NAMALWA (cell line): ENCODE measurements at regions not wholly inside any gene's neighbourhood (a gene's known extent, or its start where the extent isn't known, plus 50 kb on each side); places are given as distances from the start of the nearest gene placed in this dataset.

Experiments used
- DNase-seq: peaks from one replicate; pipeline ENCODE4 v3.0.0-alpha.2; 2015; ENCODE audit warnings: low spot score

DNA sequence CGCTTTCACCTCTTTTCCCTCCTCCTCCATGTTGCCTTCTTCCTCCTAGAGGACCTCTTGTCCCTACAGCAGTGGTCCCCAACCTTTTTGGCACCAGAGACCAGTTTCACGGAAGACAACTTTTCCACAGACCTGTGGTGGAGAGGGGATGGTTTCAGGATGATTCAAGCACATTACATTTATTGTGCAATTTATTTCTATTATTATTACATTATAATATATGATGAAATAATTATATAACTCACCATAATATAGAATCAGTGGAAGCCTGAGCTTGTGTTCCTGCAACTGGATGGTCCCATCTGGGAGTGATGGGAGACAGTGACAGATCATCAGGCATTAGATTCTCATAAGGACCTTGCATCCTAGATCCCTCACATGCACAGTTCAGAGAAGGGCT lies 152.2 kb upstream of the NCKAP5 start:
- DNase-seq, result no peak

DNA sequence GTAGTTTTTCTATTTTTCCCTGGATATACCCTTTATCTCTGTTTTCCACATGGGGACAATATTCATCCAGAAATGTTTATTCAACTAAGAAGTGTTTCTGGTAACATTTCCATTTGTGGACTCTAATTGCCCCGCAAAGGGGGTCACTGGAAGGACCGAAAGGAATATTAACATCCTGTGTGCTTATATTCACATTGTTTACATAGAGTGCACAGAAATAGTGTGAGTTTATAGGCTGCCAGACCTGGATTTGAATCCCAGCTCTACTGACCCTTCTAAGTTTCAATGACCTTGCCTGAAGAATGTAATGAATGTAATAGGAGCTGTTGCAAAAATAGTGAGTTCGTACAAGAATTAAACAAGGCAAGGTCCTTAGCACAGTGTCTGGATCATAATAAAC lies 152.9 kb upstream of the NCKAP5 start:
- DNase-seq, result no peak

DNA sequence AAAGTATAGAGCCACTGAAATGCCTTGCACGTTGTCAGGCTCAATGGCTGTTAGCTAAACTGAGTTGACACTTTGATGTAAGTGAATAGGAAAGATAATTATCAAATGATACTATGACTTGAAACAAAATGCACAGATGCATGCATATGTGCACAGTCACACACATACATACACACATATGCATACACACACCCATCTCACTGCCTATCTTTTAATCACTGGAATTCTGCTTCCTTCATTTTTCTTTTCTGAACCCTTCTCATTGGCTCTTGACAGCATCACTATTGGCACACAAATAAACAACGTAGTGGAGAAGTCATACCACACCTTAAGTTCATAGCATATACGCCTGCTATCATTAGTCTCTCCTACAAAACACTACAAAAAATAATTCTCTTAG lies 154.9 kb upstream of the NCKAP5 start:
- no peak for DNase-seq

DNA sequence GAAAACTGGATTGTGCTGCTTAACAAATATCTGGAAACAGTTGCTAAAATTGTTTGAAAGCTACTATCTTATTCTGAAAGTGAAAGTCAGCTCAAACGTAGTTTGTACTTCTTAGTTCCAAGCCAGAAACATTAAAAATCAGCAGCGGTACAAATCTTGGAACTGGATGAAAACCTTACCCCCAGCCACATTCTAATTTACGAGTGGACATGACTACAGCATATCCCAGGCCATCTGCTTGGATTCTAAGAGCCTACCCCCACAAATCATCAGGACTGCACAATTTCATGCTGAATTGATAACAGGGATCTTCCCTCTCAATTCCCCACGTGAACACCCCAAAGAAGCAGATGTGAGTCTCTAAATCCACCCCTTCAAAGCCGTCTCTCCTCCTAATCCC lies 158.7 kb upstream of the NCKAP5 start:
- DNase-seq, result no peak

GRCh38 chr2:133732059-133732458 lies 163.8 kb upstream of the NCKAP5 start:
- DNase-seq, result no peak

- DNase-seq, result peak; percentile 59
Measured at GRCh38 chr2:133732982-133733900, 165.0 kb upstream of the NCKAP5 start.

DNA sequence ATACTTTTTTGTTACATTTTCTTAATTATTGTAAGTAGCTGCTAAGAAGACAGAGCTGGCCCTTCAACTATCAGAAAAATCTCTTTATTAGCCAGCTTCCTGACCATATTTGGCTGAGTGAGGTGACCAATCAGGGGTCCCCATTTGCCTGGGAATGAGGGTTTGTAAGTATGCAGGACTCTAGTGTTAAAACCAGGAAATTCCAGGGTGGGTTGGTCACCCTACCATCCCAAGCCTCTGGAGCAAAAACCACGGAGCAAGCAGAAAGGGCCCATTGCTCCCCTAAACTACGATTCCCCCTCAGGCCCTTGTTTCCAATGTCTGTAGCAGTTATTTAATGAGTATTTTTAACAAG lies 165.6 kb upstream of the NCKAP5 start:
- DNase-seq, result no peak

GRCh38 chr2:133734716-133735495 lies 166.6 kb upstream of the NCKAP5 start:
- no peak for DNase-seq

DNA sequence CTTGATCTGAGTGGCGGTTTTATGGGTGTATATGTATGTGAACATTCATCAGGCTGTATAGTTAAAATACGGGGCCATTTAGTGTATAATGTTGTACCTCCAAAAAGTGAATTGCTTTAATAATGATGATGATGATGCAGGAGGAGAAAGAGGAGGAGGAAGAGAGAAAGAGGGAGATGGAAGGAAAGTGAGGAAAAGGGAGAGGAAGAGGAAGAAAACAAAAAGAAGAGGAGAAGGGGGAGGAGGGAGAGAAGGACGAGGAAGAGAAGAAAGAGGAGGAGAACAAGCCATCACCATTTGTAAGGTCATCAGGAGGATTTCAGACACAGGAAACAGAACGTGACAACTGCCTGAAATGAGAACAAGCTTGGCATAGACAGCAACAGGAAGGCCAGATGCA lies 168.4 kb upstream of the NCKAP5 start:
- DNase-seq, result no peak

DNA sequence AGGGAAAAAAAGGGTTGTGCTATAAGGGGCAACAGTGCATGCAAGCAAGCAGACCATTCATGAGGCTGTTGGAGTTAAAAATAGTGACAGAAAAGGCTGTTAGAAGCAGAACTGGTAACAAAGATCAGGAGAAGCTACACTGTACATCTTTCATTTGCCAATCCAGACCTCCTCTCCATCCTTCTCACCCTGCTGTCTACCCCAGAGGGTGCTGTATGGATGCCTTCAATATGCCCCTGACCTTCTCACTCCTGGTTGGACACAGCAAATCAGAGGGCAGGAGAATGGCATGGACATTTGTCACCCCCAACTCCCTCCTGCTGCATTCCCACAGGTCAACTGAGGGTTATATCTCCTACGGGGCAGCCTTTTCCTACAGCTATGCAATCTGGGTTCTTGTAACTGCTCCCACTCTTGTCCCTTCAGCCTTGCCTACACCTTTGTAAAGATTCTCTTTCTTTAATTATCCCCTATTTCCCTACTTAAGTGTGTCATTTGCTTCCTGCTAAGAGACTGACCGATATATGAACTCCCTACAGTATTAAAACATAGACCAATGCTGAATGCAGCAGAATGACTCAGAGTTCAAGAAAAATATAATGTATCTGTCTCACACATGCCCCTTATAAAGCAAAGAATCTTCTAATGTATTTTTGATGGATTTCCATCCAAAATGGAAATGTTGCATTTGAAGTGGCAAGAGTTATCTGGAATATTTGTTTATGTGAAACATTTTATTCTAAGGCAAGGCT lies 169.2 kb upstream of the NCKAP5 start:
- no peak for DNase-seq

DNA sequence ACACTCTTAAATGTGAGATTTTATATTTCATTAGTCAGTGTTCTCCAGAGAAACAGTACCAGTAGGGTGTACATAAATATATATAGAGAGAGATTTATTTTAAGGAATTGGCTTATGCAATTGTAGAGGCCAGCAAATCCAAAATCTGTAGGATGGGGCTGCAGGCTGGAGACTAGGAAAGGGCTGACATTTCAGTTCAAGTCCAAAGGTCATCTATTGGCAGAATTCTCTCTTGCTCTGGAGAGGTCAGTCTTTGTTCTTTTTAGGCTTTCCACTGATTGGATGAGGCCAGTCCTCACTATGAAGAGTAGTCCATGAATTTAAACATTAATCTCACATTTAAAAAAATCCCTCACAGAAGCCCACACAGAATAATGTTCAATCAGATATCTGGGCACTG lies 170.8 kb upstream of the NCKAP5 start:
- no peak for DNase-seq

GRCh38 chr2:133740500-133740899 lies 172.2 kb upstream of the NCKAP5 start:
- DNase-seq, result no peak

- DNase-seq, result no peak
Measured at GRCh38 chr2:133748007-133748700, 179.9 kb upstream of the NCKAP5 start.

DNA sequence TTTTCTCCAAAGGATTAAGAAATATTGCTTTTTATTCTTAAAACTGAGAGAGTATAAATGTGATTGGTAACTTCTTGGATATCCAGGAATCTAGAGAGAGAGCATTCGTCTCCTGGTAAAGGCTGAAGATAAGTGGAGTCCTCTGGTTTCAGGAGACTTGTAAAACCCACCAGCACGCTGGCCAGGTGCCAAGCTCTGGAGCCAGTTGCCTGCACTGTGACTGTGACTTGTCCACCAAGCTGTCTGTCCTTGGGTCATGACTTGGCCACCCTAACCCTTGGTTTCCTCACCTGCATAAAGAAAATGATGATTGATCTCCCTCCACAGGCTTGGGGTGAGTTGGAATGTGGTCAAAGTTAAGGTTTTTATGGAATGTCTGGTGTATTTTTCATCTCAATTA lies 185.4 kb upstream of the NCKAP5 start:
- no peak for DNase-seq

DNA sequence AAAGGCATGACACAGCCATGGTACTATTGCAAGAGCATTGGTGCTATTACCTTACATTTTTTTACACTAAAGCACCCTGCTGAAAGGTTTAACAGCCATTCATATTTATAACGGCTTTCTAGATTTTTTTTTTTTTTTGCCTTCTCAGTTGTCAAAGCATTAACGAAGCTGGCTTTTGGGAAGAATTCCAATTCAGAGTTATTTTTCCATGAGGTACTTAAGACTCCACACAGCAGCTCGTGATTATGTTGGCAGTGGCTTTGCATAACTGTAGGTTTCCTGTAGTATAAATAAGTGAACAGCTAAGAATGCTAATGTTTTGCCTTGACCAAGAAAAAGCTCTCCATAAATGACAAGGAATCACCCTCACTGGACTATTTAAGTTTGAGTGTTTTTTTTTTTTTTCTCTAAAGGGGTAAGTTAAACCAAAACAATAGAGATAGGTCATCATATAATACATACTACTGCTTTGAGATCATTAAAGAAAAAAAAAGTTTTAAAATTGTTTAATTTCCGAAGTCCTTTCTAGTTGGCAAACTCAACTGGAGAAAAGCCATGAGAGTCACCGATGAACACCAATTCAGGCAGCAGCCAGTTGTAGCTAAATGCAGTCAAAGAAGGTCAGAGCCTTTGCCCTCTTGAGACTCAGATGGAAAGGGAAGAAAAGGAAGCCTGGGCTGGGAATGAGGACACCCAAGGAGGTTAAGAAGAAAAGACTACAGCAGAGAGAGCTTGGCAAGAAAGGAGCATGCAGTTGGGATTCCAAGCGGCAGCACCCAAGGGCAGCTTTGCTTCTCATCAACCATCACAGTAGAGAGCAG lies 187.4 kb upstream of the NCKAP5 start:
- no peak for DNase-seq

GRCh38 chr2:133756833-133757232 lies 188.6 kb upstream of the NCKAP5 start:
- DNase-seq, result no peak

DNA sequence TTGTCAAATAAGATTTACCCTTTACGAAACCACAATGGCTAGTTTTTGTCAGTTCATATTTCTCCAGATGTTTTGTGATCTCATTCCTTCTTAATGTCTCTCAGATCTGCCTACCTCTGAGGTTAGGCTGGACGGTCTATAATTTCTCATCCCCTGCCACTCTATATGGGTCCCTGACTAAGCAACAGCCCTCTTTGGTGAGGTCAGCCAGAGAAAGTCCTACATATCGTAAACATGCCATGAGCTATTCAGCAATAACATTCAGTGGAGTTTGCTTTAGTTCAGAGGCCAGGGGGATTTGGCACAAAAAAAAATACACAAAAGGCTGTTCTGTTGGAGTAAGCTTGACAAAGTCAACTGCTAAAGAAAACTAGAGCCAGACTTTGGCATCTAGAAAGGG lies 192.1 kb upstream of the NCKAP5 start:
- no peak for DNase-seq

DNA sequence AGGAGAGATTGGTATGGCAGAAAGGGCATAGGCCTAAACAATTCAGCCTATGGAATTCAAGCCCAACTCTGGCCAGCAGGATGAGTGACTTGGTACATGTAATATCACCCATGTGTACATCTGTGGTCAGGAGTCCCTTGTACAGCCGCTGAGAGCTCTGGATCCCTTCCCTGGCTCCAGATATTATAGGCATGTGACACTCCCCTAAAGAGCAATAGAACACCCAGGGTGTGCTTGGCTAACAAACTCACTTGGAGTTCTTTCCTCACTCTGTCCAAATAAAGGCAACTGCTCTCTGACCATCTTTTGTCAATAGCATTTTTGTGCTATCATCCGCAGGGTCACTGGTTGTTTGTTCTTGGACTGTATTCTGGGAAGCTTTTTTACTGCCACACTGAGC lies 197.4 kb upstream of the NCKAP5 start:
- DNase-seq, result no peak

DNA sequence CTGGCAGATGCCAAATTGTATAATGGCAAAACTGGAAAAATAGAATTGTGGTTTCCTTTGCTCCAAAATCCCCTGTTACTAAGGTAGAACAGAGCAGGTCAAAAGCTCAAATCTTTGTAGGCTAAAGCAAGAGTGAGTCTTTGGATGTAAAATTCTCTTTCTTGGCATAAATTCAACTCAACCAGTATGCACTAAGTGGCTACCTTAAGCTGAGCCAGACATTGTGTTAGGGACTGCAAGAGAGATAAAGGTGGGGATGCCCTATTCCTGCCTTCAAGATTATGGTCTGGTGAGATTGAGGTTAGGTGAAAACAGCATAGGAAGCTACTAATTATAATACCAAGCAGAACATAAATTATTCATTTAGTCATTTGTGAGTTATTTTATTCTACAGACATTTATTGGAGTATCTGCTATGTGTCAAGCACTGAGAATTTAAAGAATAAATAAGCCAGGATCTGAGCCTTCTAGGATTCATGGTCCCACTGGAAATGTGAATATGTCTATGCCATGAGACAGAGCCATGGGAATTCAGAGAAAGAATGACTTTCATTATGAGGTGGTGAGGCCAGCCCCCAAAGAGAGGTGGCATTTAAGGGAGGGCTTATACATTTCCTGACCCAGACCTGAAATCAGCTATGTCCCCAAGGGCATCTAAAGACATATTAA lies 198.0 kb upstream of the NCKAP5 start:
- DNase-seq, result no peak

- DNase-seq, result no peak
Measured at GRCh38 chr2:133768256-133768655, 200.0 kb upstream of the NCKAP5 start.
